Stimulated activated CD4-positive, alpha-beta T cell treated with anti-CD3 and anti-CD28 coated beads, Interleukin-4, amount 100 ng/mL, for 48 hours (primary cell): ENCODE measurements at regions not wholly inside any gene's neighbourhood (a gene's known extent, or its start where the extent isn't known, plus 50 kb on each side); places are given as distances from the start of the nearest gene placed in this dataset.
A peak's percentile ranks its signal among the peaks of the same experiment; 100 is the strongest.
"Not testable (repeated sequence)": the region's sequence is repeated elsewhere in the genome, so short reads cannot be mapped to it uniquely, and the experiment has no call there.

Experiments used
- DNase-seq, 2 donors: peaks; one replicate each; pipeline ENCODE4 v3.0.0-alpha.2; 2020; ENCODE audit warnings: low read depth in 2 of 2

DNA sequence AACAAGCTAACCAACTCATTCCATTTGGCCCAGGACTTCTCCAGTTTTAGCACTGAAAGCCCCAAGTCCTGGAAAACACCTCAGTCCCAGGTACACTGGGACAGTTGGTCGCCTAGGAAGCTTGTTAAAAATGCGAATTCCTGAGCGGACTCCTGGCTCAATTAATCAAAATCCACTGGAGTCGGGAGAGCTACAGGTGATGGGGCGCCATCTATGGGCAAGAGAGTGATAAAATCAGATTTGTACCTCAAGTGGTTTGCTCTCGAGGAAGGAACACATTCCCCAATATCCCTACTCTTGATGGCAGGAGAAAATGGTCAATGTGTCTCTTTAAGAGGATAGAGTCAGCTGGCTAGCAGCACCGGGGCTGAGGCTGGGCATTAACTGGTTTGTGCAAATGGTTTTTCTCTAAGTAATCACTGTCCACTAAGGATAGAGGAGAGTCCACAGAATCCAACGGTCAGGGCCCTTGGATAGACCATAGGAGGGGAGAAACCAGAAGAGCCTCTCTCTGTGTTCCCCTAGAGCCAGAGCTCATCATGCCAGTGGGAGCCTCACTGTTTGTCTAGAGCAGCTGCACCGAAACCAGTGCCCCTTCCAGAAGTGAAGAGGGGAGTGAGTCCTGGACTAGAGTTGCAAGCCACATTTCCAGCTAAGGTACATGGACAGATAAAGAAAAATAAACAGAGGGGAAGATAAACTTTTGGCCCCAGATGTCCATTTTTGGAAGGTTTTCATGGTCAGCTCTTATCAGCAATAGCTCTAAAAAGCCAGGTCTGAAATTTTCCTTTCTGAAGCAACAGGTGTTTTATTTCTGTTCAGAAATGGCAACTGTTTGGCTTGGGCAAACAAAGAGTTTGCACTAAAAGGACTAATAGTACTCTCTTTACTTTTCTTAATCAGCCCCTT is 148.5 kb downstream of the TENT5C start:
- DNase-seq, result peak; percentile 20 to 31

DNA sequence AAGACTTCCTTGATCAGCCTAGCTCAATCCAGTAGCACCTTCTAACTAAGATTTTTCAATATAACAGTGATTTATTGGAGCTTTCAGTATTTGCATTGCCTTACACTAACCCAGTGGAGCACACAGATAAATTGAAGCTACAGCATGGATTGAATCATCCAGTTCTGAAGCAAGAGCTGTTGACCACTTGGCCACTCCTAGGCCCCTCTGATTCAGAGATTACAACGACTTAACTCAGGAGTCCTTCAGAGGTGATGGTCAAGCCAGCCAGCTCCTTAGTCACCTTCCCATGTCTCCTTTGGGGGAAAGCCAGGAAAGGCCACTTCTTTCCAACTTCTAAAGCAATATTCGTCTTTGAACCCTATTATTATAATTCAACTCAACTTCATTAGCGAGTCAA is 151.8 kb downstream of the TENT5C start:
- DNase-seq, result no peak

- DNase-seq, result peak; percentile 45 to 50
These were observed 152.8 kb downstream of the TENT5C start for GRCh38 chr1:117758444-117759316.

DNA sequence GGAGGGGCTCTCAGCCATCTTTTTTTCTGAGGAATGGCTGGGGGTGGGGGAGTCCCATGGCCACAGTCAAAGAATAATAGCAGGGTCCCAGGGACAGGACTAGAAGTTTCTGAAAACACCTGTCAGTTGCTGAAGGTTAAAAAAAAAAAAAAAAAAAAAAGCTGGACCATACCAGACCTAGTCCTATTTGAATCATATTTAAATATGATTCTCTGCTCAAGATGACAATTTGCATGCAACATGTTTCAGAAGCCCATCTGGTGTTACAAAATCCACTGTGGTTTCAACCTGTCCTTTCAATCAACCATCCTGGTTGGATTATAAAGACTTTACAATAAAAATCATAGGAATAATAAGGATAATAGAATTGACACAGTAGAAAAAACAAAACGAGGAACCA is 153.7 kb downstream of the TENT5C start:
- no peak for DNase-seq

- no peak for DNase-seq
These were observed 154.2 kb downstream of the TENT5C start for GRCh38 chr1:117760069-117760468.

- DNase-seq, result no peak
These were observed 154.6 kb downstream of the TENT5C start for GRCh38 chr1:117760485-117760884.

- DNase-seq, result not testable (repeated sequence)
These were observed 161.7 kb downstream of the GDAP2 start for GRCh38 chr1:117767756-117768155.

DNA sequence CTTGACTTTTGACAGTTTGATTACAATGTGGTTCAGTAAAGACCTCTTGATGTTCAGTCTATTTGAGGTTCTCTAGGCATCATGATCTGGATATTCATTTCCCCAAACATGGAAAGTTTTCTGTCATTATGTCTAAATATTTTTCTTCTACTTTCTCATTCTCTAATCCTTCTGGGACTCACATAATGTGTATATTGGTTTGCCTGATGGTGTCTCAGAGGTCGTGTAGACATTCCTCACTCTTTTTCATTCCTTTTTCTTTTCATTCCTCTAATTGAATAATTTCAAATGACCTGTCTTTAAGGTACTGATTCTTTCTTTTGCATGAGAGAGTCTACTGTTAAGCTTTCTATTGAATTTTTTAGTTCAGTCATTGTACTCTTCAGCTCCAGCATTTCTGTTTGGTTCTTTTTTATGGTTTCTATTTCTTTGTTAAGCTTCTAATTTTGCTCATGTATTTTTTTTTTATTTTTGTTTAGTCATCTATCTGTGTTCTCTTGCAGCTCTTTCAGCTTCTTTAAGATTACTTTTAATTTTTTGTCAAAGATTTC is 158.4 kb downstream of the GDAP2 start:
- DNase-seq, result no peak

GRCh38 chr1:117779364-117779763 is 150.1 kb downstream of the GDAP2 start:
- no peak for DNase-seq

DNA sequence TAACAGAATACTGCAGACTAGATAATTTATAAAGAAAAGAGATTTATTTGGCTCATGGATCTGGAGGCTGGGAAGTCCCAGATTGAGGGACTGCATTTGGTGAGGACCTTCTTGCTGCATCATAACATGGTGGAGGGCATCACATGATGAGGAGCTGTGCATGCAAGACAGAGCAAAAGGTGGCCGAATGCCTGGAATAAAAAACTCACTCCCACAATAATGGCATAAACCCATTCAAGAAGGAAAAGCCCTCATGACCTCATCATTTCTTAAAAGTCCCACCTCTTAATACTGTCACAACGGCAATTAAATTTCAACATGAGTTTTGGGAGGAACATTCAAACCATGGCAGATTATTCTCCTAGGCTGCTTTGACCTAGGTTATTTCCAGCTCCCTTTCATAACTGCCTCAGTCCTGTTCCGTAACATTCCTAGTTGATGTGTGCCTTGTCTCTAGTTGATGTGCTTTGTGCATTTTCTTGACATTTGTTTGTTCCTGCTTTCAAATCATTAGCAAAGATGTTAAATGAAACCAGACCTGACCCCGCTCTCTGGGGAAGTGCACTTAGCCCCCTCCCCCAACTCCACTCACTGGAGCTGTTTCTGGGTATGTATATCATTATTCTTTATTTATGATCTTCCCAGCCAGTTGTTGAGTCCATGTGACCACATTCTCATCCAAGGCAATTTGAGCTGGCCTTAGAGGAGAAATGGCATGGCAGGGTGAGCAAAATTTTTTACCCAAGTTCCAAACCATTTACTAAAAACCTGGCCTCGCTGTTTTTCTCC is 148.5 kb downstream of the GDAP2 start:
- no peak for DNase-seq

- DNase-seq, result no peak
These were observed 147.4 kb downstream of the GDAP2 start for GRCh38 chr1:117782056-117782455.

- DNase-seq, result no peak
These were observed 145.6 kb downstream of the GDAP2 start for GRCh38 chr1:117783606-117784396.

GRCh38 chr1:117788014-117788413 is 141.4 kb downstream of the GDAP2 start:
- DNase-seq, result no peak

- DNase-seq, result no peak
These were observed 136.0 kb downstream of the GDAP2 start for GRCh38 chr1:117793413-117793812.

- DNase-seq, result no peak
These were observed 135.3 kb downstream of the GDAP2 start for GRCh38 chr1:117794073-117794472.

GRCh38 chr1:117795190-117795589 is 134.2 kb downstream of the GDAP2 start:
- no peak for DNase-seq

DNA sequence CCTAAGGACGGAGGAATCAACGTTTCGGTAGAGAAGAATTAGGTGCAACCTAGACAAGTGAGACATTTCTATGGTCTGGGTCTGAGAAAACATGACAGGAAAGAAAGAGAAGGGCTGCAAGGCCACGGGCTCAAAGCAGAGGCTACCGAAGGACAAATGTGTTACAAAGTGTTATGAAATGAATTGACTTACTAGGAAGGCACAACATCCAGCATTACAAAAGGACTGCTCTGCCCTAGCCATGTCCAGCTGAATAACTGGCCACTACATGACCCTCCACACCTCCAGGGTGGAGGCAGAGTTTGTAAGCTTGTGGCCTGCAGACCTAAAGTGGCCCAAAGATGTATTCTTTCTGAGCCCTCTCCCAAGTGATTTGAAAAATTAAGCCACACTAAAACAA is 133.6 kb downstream of the GDAP2 start:
- no peak for DNase-seq

- no peak for DNase-seq
These were observed 133.2 kb downstream of the GDAP2 start for GRCh38 chr1:117796226-117796625.

DNA sequence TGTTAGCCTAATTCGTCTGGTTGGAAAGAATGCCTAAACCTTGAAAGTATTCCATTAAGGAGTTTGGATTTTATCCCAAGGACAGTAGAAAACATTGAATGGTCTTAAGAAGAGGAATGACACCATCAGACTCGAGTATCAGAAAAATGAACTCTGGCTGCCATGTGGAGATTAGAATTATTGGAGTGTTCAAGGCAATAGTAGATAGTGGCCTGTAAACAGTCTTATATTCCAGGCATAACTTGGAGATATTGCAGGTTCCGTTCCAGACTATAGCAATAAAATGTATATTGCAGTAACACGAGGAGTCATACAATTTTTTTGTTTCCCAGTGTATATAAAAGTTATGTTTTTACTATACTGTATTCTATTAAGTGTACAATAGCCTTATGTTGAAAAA is 130.9 kb downstream of the GDAP2 start:
- no peak for DNase-seq

DNA sequence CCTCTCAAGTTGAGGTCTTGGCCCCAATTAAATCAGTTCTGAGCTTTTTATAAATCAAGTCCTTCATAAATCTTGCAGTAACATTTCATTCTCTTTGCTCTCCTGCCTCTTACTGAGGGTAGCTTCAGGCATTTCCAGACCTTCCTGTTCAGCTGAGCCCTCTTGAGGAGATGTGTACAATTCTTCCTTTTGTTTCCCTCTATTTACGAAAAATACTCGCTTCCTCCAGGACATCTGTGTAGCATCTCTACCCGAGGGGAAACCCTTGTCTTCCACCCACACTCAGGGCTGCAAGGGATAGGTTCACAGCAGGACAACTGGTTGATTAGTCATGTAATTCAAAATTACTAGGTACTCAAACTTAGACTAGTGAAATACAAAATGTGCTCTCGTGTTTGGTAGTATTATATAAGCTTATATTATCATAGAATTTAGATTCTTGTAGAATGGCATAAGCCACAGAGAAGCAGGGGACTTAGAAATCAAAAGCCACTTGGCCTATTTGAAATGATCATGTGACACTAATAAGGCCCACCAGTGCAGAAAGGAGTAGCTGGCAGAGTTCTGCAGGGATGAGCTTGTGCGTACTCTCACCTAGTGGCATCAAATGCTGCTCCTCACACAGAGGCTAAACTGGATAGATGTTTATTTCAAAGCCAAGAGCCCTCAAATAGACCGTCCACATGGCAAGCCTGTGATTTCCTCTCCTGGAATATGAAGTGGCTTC is 126.7 kb downstream of the GDAP2 start:
- DNase-seq, result no peak
